Sciatic nerve (tissue), 2 donors: ENCODE measurements at regions not wholly inside any gene's neighbourhood (a gene's known extent, or its start where the extent isn't known, plus 50 kb on each side); places are given as distances from the start of the nearest gene placed in this dataset.
"Not testable (repeated sequence)": the region's sequence is repeated elsewhere in the genome, so short reads cannot be mapped to it uniquely, and the experiment has no call there.

Experiments used
- ATAC-seq: fragments of 200-7000 bp; cut with Tn5 transposase; one replicate; pipeline ENCODE4 v1.9.1; 2020; ENCODE audit warnings: mild to moderate bottlenecking, moderate library complexity
- DNase-seq: peaks from one replicate; pipeline ENCODE4 v3.0.0-alpha.2; 2020; ENCODE audit warnings: low spot score
- intact Hi-C: fragments of 100-400 bp; cut with DNase I; formaldehyde crosslinking; loops from one replicate; pipeline ENCODE4 v1.14.2; 2022
- donor health status: DM: no; HTN: no; CAD: no.
- donor health status: DM: no; HTN: no; CAD: no.

GRCh38 chr5:160479220-160479619 lies 57.6 kb downstream of the PTTG1 start:
- intact Hi-C loops: no loop called here
- DNase-seq (no peak), ATAC-seq (no peak)

- intact Hi-C loops: no loop called here
- DNase-seq: no peak
- ATAC-seq: no peak
These were observed 58.3 kb downstream of the PTTG1 start for GRCh38 chr5:160479926-160480325.

- DNase-seq (no peak), ATAC-seq (no peak)
- intact Hi-C loops: no loop called here
These were observed 59.0 kb downstream of the PTTG1 start for GRCh38 chr5:160480652-160481051.

- ATAC-seq: no peak
- no peak for DNase-seq
- intact Hi-C loops: no loop called here
These were observed 63.0 kb downstream of the PTTG1 start for GRCh38 chr5:160484678-160485077.

GRCh38 chr5:160485364-160485969 lies 63.8 kb downstream of the PTTG1 start:
- no peak for DNase-seq
- intact Hi-C loops: no loop called here

GRCh38 chr5:160486573-160486972 lies 64.9 kb downstream of the PTTG1 start:
- DNase-seq (no peak), ATAC-seq (no peak)
- intact Hi-C loops: no loop called here

More at GRCh38 chr5:160485364-160485969, 63.8 kb downstream of the PTTG1 start:
- ATAC-seq: no peak

DNA sequence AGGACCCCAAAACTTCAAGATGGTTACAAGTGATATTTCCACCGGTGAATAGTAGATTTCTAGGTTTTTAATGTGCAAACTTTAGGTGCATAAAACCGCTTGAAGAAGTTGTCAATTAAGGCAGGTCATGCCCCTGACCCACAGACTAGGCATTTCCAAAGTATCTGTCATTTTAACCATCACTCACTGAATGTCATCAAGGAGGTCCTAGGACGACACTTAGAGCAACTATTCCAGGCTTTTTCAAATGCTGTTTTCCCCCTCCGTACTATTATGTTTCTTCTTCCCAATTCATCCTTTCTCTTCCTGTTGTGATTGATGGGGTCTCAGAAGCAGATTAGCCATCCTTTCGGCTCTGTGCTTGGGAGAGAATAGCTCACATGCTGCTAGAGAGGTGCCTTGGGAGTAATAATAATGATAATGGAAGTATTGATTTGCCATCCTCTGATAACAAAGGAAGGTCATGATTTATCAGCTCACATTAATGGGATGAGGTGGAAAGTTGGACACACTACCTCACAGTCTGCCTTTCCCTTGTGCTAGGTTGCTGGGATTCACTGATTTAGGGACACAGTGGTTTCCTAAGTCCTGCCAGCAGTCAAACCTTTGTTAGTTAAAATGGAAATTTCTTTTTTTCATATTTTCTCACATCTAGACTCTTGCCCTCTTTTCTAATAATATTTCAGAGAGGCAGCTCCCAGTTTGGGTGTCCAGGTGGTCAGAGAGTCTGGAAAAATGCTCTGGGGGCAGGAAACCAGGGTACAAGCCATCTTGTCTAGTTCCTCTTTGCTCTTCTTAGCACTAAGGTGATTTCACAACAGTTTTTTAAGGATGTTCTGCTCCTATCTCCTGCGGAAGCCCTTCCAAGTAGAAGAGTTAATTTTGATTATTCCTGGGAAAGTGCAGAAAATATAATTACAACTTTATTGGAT lies 67.0 kb downstream of the PTTG1 start:
- ATAC-seq: no peak

DNA sequence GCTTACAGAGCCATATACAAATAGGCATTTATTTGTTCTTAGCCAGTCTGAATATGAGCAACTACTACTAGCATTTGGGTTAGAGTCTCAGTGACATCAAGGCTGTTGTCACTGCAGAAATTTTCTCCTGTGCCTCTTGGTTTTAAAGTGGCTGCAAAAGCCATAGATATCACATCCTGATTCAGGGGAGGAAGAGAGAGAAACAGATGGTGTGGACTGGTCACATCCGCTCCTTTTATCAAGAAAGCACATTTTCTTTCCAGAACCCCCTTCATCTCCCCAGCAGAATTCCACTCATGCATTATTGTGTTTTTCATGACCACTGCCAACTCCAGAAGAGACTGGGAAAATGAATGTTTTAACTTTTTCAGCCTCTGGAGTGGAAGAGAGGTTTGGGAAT lies 69.8 kb downstream of the PTTG1 start:
- DNase-seq (no peak), ATAC-seq (no peak)
- intact Hi-C loops: no loop called here

More for the DNA sequence above, 67.0 kb downstream of the PTTG1 start:
- intact Hi-C loops: no loop called here
- DNase-seq: no peak

GRCh38 chr5:160492565-160492964 lies 70.9 kb downstream of the PTTG1 start:
- no peak for ATAC-seq
- intact Hi-C loops: no loop called here
- DNase-seq: no peak

GRCh38 chr5:160493806-160494338 lies 72.2 kb downstream of the PTTG1 start:
- intact Hi-C loops: no loop called here
- ATAC-seq: no peak

DNA sequence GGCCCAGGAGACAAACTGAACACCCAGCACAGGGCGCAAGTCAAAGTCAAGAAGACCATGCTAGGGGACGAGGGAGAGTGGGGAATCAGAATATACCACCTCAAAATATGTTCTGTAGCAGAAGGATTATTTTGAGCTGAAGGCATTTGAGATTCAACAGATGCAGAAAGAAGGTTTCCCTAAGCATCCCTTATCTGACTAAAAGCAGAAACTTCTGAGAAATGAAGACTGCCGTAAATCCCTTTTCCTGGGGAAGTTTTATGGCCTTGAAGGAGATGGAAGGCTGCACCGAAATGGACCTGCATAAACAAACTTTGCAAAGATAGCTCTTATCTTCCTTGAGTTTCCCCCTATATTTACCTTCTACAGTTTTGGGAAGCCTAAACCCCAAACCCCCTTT lies 72.8 kb downstream of the PTTG1 start:
- ATAC-seq (no peak), DNase-seq (no peak)
- intact Hi-C loops: no loop called here

More at GRCh38 chr5:160493806-160494338, 72.2 kb downstream of the PTTG1 start:
- no peak for DNase-seq

- ATAC-seq (no peak), DNase-seq (no peak)
- intact Hi-C loops: no loop called here
These were observed 74.7 kb downstream of the PTTG1 start for GRCh38 chr5:160496334-160496733.

- intact Hi-C loops: no loop called here
- ATAC-seq (no peak), DNase-seq (no peak)
These were observed 75.1 kb downstream of the PTTG1 start for GRCh38 chr5:160496784-160497183.

DNA sequence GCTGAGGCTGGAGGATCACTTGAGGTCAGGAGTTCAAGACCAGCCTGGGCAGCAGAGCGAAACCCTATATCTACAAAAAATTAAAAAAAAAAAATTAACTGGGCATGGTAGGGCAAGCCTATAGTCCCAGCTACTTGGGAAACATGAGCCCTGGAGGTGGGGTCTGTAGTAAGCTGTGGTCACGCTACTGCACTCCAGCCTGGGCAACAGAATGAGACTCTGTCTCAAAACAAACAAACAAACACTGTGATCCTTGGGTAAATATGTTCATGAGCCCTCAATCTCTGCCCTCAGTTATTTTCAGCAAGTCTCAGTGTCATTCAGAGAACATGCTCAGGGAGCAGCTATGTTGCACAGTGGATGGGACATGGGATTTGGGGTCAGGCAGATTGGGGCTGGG lies 76.2 kb downstream of the PTTG1 start:
- intact Hi-C loops: no loop called here
- ATAC-seq (no peak), DNase-seq (no peak)

DNA sequence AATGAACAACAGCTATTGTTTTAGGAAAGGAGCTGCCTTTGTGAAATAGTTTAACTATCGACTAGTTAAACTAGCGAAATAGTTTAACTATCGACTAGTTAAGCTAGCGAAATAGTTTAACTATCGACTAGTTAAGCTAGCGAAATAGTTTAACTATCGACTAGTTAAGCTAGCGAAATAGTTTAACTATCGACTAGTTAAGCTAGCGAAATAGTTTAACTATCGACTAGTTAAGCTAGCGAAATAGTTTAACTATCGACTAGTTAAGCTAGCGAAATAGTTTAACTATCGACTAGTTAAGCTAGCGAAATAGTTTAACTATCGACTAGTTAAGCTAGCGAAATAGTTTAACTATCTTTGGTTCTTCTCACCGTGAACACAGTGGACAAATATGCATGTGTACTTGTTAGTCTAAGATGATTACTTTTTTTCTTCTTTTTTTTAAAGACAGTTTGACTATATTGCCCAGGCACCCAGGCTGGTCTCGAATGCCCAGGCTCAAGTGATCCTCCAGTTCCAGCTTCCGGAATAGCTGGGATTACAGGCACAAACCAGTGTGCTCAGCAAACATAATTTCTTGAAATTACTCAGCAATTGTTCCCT lies 76.9 kb downstream of the PTTG1 start:
- DNase-seq, intact Hi-C loops, ATAC-seq: not testable (repeated sequence)

GRCh38 chr5:160500786-160501779 lies 79.4 kb downstream of the PTTG1 start:
- DNase-seq: no peak
- intact Hi-C loops: loop anchor here (10.0 kb wide), 1 partner anchor 66 kb away; no protein-coding TSS in a partner anchor
- ATAC-seq: peak; percentile 79

GRCh38 chr5:160504906-160505305 lies 83.3 kb downstream of the PTTG1 start:
- DNase-seq (no peak), ATAC-seq (no peak)
- intact Hi-C loops: loop anchor here (10.0 kb wide), 1 partner anchor 70 kb away; no protein-coding TSS in a partner anchor
